ENCODE measurements at regions not wholly inside any gene's neighbourhood (a gene's known extent, or its start where the extent isn't known, plus 50 kb on each side); places are given as distances from the start of the nearest gene placed in this dataset.

DNA sequence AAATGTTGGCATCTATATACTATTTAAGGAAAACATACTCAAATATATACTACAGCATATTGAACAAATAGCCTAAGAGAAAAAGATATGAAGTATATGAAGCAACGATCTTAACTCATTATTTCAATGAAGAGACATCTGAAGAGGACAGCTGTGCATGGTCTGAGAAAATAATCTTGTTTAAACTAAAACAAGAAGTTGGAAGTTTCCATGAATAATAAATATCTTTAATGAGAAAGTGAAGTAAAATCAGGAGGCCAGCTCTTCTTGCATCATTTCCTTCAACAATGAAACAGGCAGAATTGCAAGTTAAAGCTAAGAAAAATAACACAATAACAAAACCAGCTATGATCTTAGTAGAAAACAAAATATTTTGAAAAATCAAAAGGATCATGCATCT is 1265.4 kb upstream of the MAP3K7 start:
- CTCF ChIA-PET = no interaction called here
- TF ChIP-seq CTCF (IDR thresholded peaks at IDR 0.05) = no peak
- no peaks in the 10 kb centered on the region for H3K4me1 Mint-ChIP-seq

DNA sequence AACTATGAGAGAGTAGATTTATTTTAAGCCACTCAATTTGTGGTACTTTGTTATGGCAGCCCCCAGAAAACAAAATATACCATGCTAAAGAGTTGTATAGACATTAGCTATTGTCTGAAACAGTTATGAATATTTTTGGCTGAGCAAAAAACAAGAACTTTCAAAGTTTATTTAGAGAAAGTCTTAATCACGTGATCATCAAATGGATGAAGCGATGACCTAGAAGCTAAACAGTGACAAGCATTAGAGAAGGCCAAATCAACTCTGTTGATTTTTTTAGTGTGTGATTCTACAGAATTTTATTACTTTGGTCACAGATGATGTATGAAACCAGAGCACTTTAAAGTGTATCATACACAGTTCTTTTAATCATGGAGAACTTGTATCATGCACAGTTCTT is 1247.9 kb upstream of the MAP3K7 start:
- POLR2A ChIA-PET = no interaction called here

More for the DNA sequence above, 1265.4 kb upstream of the MAP3K7 start:
- Mint-ChIP-seq H3K27ac (no peak overlapping the region), H3K27me3 (no peaks in the 10 kb centered on the region), H3K36me3 (ENCODE audit: low read depth) (no peaks in the 10 kb centered on the region), H3K4me3 (no peak overlapping the region), H3K9me3 (peaks cover 3% of the 10 kb centered on the region)
- DNase-seq (no peak), ATAC-seq (ENCODE audit: low read depth) (no peak)
- POLR2A ChIA-PET = no interaction called here
- intact Hi-C loops (cut with micrococcal nuclease) = no loop called here

DNA sequence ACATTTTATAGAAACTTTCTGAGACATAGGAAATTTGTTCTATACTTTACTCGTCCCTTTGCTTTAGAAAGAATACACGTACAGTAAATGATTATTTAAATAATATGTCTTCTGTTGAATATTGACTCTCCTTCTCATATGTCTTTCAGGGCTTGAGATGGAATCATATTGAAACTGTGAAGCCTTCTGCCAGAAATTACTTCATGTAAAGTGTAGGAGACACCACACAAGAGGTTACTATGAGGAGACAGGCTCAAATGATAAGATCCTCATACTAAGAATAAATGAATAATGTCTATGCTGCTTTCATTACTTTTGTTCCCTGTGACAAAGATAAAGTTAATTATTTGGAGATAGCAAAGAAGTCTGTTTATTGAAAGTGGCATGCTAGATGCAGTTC is 1240.3 kb upstream of the MAP3K7 start:
- no peak for DNase-seq
- TF ChIP-seq CTCF (IDR thresholded peaks at IDR 0.05) = no peak
- ChIA-PET POLR2A (no interaction called here), CTCF (no interaction called here)
- no peak overlapping the region for H3K27ac Mint-ChIP-seq
- H3K4me3 Mint-ChIP-seq = no peak overlapping the region
- H3K27me3 Mint-ChIP-seq = no peaks in the 10 kb centered on the region
- H3K4me1 Mint-ChIP-seq = no peaks in the 10 kb centered on the region
- no peaks in the 10 kb centered on the region for H3K36me3 Mint-ChIP-seq (ENCODE audit: low read depth)
- intact Hi-C loops (cut with micrococcal nuclease) = no loop called here
- peaks cover 3% of the 10 kb centered on the region for H3K9me3 Mint-ChIP-seq
- no peak for ATAC-seq (ENCODE audit: low read depth)

More for the DNA sequence above, 1247.9 kb upstream of the MAP3K7 start:
- DNase-seq (no peak), ATAC-seq (ENCODE audit: low read depth) (no peak)
- CTCF ChIA-PET = no interaction called here
- no peaks in the 10 kb centered on the region for H3K27me3 Mint-ChIP-seq
- TF ChIP-seq CTCF (IDR thresholded peaks at IDR 0.05) = no peak
- no peaks in the 10 kb centered on the region for H3K4me1 Mint-ChIP-seq
- H3K4me3 Mint-ChIP-seq = no peak overlapping the region
- H3K27ac Mint-ChIP-seq = no peak overlapping the region
- H3K9me3 Mint-ChIP-seq = peaks cover 8% of the 10 kb centered on the region
- intact Hi-C loops (cut with micrococcal nuclease) = no loop called here
- no peaks in the 10 kb centered on the region for H3K36me3 Mint-ChIP-seq (ENCODE audit: low read depth)

DNA sequence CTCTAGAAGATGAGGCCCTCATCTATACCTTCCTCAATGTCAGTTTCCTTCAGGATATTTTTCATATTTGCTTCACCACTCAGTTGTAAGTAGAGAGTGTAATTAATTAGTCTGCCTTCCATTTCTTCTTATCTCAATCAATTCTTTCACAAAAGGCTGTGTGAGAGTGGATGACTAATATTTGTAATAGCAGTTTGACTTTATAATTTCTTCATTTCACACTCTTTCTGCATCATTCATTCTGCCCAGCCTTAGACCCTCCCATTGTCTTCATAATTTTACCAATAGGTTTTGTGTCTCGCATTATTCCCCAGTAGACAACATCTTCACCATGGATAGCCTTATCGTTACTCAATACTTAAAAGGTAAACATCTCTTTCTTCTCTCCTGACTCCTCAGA is 1239.3 kb upstream of the MAP3K7 start:
- intact Hi-C loops (cut with micrococcal nuclease) = no loop called here
- ChIA-PET POLR2A (no interaction called here), CTCF (no interaction called here)
- Mint-ChIP-seq H3K36me3 (ENCODE audit: low read depth) (no peaks in the 10 kb centered on the region), H3K27me3 (no peaks in the 10 kb centered on the region), H3K4me3 (no peak overlapping the region), H3K9me3 (peaks cover 3% of the 10 kb centered on the region), H3K27ac (no peak overlapping the region), H3K4me1 (no peaks in the 10 kb centered on the region)
- ATAC-seq (ENCODE audit: low read depth) (no peak), DNase-seq (no peak)
- no peak for TF ChIP-seq CTCF (IDR thresholded peaks at IDR 0.05)

DNA sequence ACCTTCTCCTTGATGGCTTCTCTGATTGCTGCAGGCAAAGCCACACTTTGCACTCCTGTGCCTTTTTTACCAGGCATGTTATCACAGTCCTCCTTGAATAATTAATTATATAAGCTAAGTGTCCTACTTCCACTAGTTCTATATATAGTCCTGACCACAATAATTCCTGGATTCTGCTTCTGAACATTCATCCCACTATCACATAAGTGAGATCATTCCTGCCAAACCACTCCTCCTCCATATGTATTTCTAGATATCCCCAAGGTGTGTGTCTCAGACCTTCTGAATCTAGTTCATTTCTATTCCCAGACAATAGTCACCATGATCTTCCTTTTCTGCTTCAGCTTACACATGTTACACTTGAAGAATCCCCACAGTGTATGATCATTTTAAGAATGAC is 1237.5 kb upstream of the MAP3K7 start:
- ATAC-seq (ENCODE audit: low read depth) (no peak), DNase-seq (no peak)
- Mint-ChIP-seq H3K9me3 (no peaks in the 10 kb centered on the region), H3K4me1 (no peaks in the 10 kb centered on the region), H3K27me3 (no peaks in the 10 kb centered on the region), H3K4me3 (no peak overlapping the region), H3K36me3 (ENCODE audit: low read depth) (no peaks in the 10 kb centered on the region), H3K27ac (no peak overlapping the region)
- ChIA-PET CTCF (no interaction called here), POLR2A (no interaction called here)
- no peak for TF ChIP-seq CTCF (IDR thresholded peaks at IDR 0.05)
- intact Hi-C loops (cut with micrococcal nuclease) = no loop called here

All from activated B cell treated with CpG ODN at 0.5 μM for 24 hours (primary cell).